ENCODE measurements at regions not wholly inside any gene's neighbourhood (a gene's known extent, or its start where the extent isn't known, plus 50 kb on each side); places are given as distances from the start of the nearest gene placed in this dataset.
A peak's percentile ranks its signal among the peaks of the same experiment; 100 is the strongest.

- no peak for DNase-seq (ENCODE audit: low read depth)
- TF ChIP-seq CTCF (IDR thresholded peaks at IDR 0.05; ENCODE audit: insufficient read depth, low read length): no peak
- H3K4me3 ChIP-seq (ENCODE audit: low read depth, low read length): no peak overlapping the region
Measured at GRCh38 chr12:89779090-89779489, 70.5 kb upstream of the ATP2B1 start.

- no peak for DNase-seq (ENCODE audit: low read depth)
- no peak for TF ChIP-seq CTCF (IDR thresholded peaks at IDR 0.05; ENCODE audit: insufficient read depth, low read length)
Measured at GRCh38 chr12:89777733-89778379, 69.2 kb upstream of the ATP2B1 start.

GRCh38 chr12:89775986-89776365 is 67.3 kb upstream of the ATP2B1 start:
- H3K4me3 ChIP-seq (ENCODE audit: low read depth, low read length): no peak overlapping the region
- no peak for TF ChIP-seq CTCF (IDR thresholded peaks at IDR 0.05; ENCODE audit: insufficient read depth, low read length)
- DNase-seq (ENCODE audit: low read depth): no peak

More at GRCh38 chr12:89777733-89778379, 69.2 kb upstream of the ATP2B1 start:
- no peak overlapping the region for H3K4me3 ChIP-seq (ENCODE audit: low read depth, low read length)

- DNase-seq (ENCODE audit: low read depth): peak; percentile 18
- no peak overlapping the region for H3K4me3 ChIP-seq (ENCODE audit: low read depth, low read length)
- TF ChIP-seq CTCF (IDR thresholded peaks at IDR 0.05; ENCODE audit: insufficient read depth, low read length): no peak
Measured at GRCh38 chr12:89775063-89775985, 66.7 kb upstream of the ATP2B1 start.

GRCh38 chr12:89774645-89775044 is 66.0 kb upstream of the ATP2B1 start:
- DNase-seq (ENCODE audit: low read depth): no peak
- no peak overlapping the region for H3K4me3 ChIP-seq (ENCODE audit: low read depth, low read length)
- TF ChIP-seq CTCF (IDR thresholded peaks at IDR 0.05; ENCODE audit: insufficient read depth, low read length): no peak

GRCh38 chr12:89770391-89770790 is 61.8 kb upstream of the ATP2B1 start:
- peak; percentile 27 for DNase-seq (ENCODE audit: low read depth)
- no peak overlapping the region for H3K4me3 ChIP-seq (ENCODE audit: low read depth, low read length)
- no peak for TF ChIP-seq CTCF (IDR thresholded peaks at IDR 0.05; ENCODE audit: insufficient read depth, low read length)
